ENCODE measurements at regions not wholly inside any gene's neighbourhood (a gene's known extent, or its start where the extent isn't known, plus 50 kb on each side); places are given as distances from the start of the nearest gene placed in this dataset.
"Not testable (repeated sequence)": the region's sequence is repeated elsewhere in the genome, so short reads cannot be mapped to it uniquely, and the experiment has no call there.

GRCh38 chr15:59803293-59803966 lies 114.3 kb upstream of the BNIP2 start:
- H3K9me3 ChIP-seq (ENCODE audit: control insufficient read depth, low read length); H3K4me3 ChIP-seq (ENCODE audit: low read length); H3K4me1 ChIP-seq (ENCODE audit: control insufficient read depth, insufficient read depth, low read length); H3K27ac ChIP-seq (ENCODE audit: low read length); H3K27me3 ChIP-seq (ENCODE audit: control insufficient read depth, insufficient read depth); ATAC-seq; intact Hi-C loops (cut with DNase I): not testable (repeated sequence)
- 53% methylated on average over 19 of the region's 19 CpGs for WGBS
- peak in 1 of 3 donors; percentile 54 for DNase-seq

- intact Hi-C loops (cut with DNase I) = no loop called here
These were observed 112.5 kb upstream of the BNIP2 start for GRCh38 chr15:59801649-59802048.

GRCh38 chr15:59798605-59798917 lies 109.4 kb upstream of the BNIP2 start:
- WGBS = 48% methylated on average over 5 of the region's 5 CpGs
- intact Hi-C loops (cut with DNase I) = no loop called here
- no peaks in the 10 kb centered on the region for H3K9me3 ChIP-seq (ENCODE audit: control insufficient read depth, low read length)
- H3K27me3 ChIP-seq (ENCODE audit: control insufficient read depth, insufficient read depth) = peaks cover 2% of the 10 kb centered on the region
- DNase-seq = no peak
- no peak for ATAC-seq
- no peaks in the 10 kb centered on the region for H3K4me1 ChIP-seq (ENCODE audit: control insufficient read depth, insufficient read depth, low read length)
- H3K4me3 ChIP-seq (ENCODE audit: low read length) = no peak overlapping the region
- no peak overlapping the region for H3K27ac ChIP-seq (ENCODE audit: low read length)

More at GRCh38 chr15:59801649-59802048, 112.5 kb upstream of the BNIP2 start:
- ATAC-seq (no peak), DNase-seq (no peak)
- 71% methylated on average over 1 of the region's 1 CpG for WGBS
- H3K4me1 ChIP-seq (ENCODE audit: control insufficient read depth, insufficient read depth, low read length) = no peaks in the 10 kb centered on the region
- H3K27ac ChIP-seq (ENCODE audit: low read length) = no peak overlapping the region
- H3K27me3 ChIP-seq (ENCODE audit: control insufficient read depth, insufficient read depth) = peaks cover 2% of the 10 kb centered on the region
- H3K4me3 ChIP-seq (ENCODE audit: low read length) = no peak overlapping the region
- no peaks in the 10 kb centered on the region for H3K9me3 ChIP-seq (ENCODE audit: control insufficient read depth, low read length)

- intact Hi-C loops (cut with DNase I) = no loop called here
- no peak overlapping the region for H3K4me3 ChIP-seq (ENCODE audit: low read length)
- no peak for ATAC-seq
- no peak for DNase-seq
- H3K27ac ChIP-seq (ENCODE audit: low read length) = no peak overlapping the region
- H3K4me1 ChIP-seq (ENCODE audit: control insufficient read depth, insufficient read depth, low read length) = no peaks in the 10 kb centered on the region
- no peaks in the 10 kb centered on the region for H3K9me3 ChIP-seq (ENCODE audit: control insufficient read depth, low read length)
- 78% methylated on average over 3 of the region's 3 CpGs for WGBS
- H3K27me3 ChIP-seq (ENCODE audit: control insufficient read depth, insufficient read depth) = peaks cover 2% of the 10 kb centered on the region
These were observed 108.9 kb upstream of the BNIP2 start for GRCh38 chr15:59797756-59798604.

GRCh38 chr15:59794229-59794886 lies 105.2 kb upstream of the BNIP2 start:
- Histone ChIP-seq H3K27ac (ENCODE audit: low read length) (no peak overlapping the region), H3K9me3 (ENCODE audit: control insufficient read depth, low read length) (no peaks in the 10 kb centered on the region), H3K4me3 (ENCODE audit: low read length) (no peak overlapping the region), H3K27me3 (ENCODE audit: control insufficient read depth, insufficient read depth) (peaks cover 2% of the 10 kb centered on the region), H3K4me1 (ENCODE audit: control insufficient read depth, insufficient read depth, low read length) (no peaks in the 10 kb centered on the region)
- no peak for ATAC-seq
- 41% methylated on average over 7 of the region's 7 CpGs for WGBS
- DNase-seq = no peak
- intact Hi-C loops (cut with DNase I) = no loop called here

GRCh38 chr15:59792359-59792758 lies 103.2 kb upstream of the BNIP2 start:
- no peaks in the 10 kb centered on the region for H3K27me3 ChIP-seq (ENCODE audit: control insufficient read depth, insufficient read depth)
- peak in 1 of 3 donors; percentile 43 for DNase-seq
- intact Hi-C loops (cut with DNase I) = no loop called here
- no peak overlapping the region for H3K27ac ChIP-seq (ENCODE audit: low read length)
- no peaks in the 10 kb centered on the region for H3K9me3 ChIP-seq (ENCODE audit: control insufficient read depth, low read length)
- no peaks in the 10 kb centered on the region for H3K4me1 ChIP-seq (ENCODE audit: control insufficient read depth, insufficient read depth, low read length)
- WGBS = 82% methylated on average over 13 of the region's 13 CpGs
- ATAC-seq = no peak
- no peak overlapping the region for H3K4me3 ChIP-seq (ENCODE audit: low read length)

GRCh38 chr15:59791755-59792154 lies 102.6 kb upstream of the BNIP2 start:
- intact Hi-C loops (cut with DNase I) = no loop called here
- ATAC-seq (no peak), DNase-seq (no peak)
- H3K9me3 ChIP-seq (ENCODE audit: control insufficient read depth, low read length) = no peaks in the 10 kb centered on the region
- no peak overlapping the region for H3K4me3 ChIP-seq (ENCODE audit: low read length)
- 56% methylated on average over 3 of the region's 3 CpGs for WGBS
- H3K27me3 ChIP-seq (ENCODE audit: control insufficient read depth, insufficient read depth) = no peaks in the 10 kb centered on the region
- no peaks in the 10 kb centered on the region for H3K4me1 ChIP-seq (ENCODE audit: control insufficient read depth, insufficient read depth, low read length)
- H3K27ac ChIP-seq (ENCODE audit: low read length) = no peak overlapping the region

- Histone ChIP-seq H3K4me1 (ENCODE audit: control insufficient read depth, insufficient read depth, low read length) (no peaks in the 10 kb centered on the region), H3K27ac (ENCODE audit: low read length) (no peak overlapping the region), H3K27me3 (ENCODE audit: control insufficient read depth, insufficient read depth) (no peaks in the 10 kb centered on the region), H3K4me3 (ENCODE audit: low read length) (no peak overlapping the region), H3K9me3 (ENCODE audit: control insufficient read depth, low read length) (no peaks in the 10 kb centered on the region)
- ATAC-seq = no peak
- 73% methylated on average over 5 of the region's 5 CpGs for WGBS
- no peak for DNase-seq
- intact Hi-C loops (cut with DNase I) = no loop called here
These were observed 102.0 kb upstream of the BNIP2 start for GRCh38 chr15:59791079-59791478.

GRCh38 chr15:59786466-59786865 lies 97.3 kb upstream of the BNIP2 start:
- DNase-seq; H3K27ac ChIP-seq (ENCODE audit: low read length); intact Hi-C loops (cut with DNase I); H3K4me1 ChIP-seq (ENCODE audit: control insufficient read depth, insufficient read depth, low read length); H3K9me3 ChIP-seq (ENCODE audit: control insufficient read depth, low read length); H3K27me3 ChIP-seq (ENCODE audit: control insufficient read depth, insufficient read depth); H3K4me3 ChIP-seq (ENCODE audit: low read length); ATAC-seq: not testable (repeated sequence)
- WGBS = 90% methylated on average over 3 of the region's 3 CpGs

- H3K4me3 ChIP-seq (ENCODE audit: low read length); intact Hi-C loops (cut with DNase I); DNase-seq: not testable (repeated sequence)
These were observed 96.9 kb upstream of the BNIP2 start for GRCh38 chr15:59785981-59786380.

More at GRCh38 chr15:59785981-59786380, 96.9 kb upstream of the BNIP2 start:
- H3K27me3 ChIP-seq (ENCODE audit: control insufficient read depth, insufficient read depth); H3K27ac ChIP-seq (ENCODE audit: low read length); H3K9me3 ChIP-seq (ENCODE audit: control insufficient read depth, low read length); H3K4me1 ChIP-seq (ENCODE audit: control insufficient read depth, insufficient read depth, low read length); ATAC-seq: not testable (repeated sequence)
- 55% methylated on average over 1 of the region's 1 CpG for WGBS
